WERI-Rb-1 (cell line): ENCODE measurements at regions not wholly inside any gene's neighbourhood (a gene's known extent, or its start where the extent isn't known, plus 50 kb on each side); places are given as distances from the start of the nearest gene placed in this dataset.

ENCODE experiments used
- DNase-seq: peaks from one replicate; pipeline ENCODE4 v3.0.0-alpha.2; 2020
- H3K27ac ChIP-seq: fragments of 250-450 bp; sonication (Bioruptor Pico); 2 replicates; pipeline ENCODE4 v1.5.1; 2020; ENCODE audit warnings: mild to moderate bottlenecking, moderate library complexity
- H3K27me3 ChIP-seq: fragments of 250-450 bp; sonication (Bioruptor Pico); 2 replicates; pipeline ENCODE4 v1.5.1; 2021; ENCODE audit warnings: mild to moderate bottlenecking, low read depth, moderate library complexity; ENCODE audit not compliant: insufficient read depth, severe bottlenecking
- H3K36me3 ChIP-seq: fragments of 250-450 bp; sonication (Bioruptor Pico); 2 replicates; pipeline ENCODE4 v1.5.1; 2020; ENCODE audit warnings: mild to moderate bottlenecking, moderate library complexity
- H3K4me3 ChIP-seq: 2 replicates; pipeline ENCODE4 v1.5.1; 2011; ENCODE audit warnings: low read depth, mild to moderate bottlenecking, control low read depth, low read length
- H3K9me3 ChIP-seq: fragments of 250-450 bp; sonication (Bioruptor Pico); 2 replicates; pipeline ENCODE4 v1.5.1; 2021; ENCODE audit warnings: mild to moderate bottlenecking, moderate library complexity; ENCODE audit not compliant: severe bottlenecking
- CTCF ChIP-seq: IDR thresholded peaks from 2 replicates; pipeline ENCODE4 v1.5.1; 2011; ENCODE audit warnings: low read depth, mild to moderate bottlenecking, control low read depth, inconsistent platforms, low read length

GRCh38 chr15:29530966-29531365, 261.3 kb upstream of the NSMCE3 start:
- no peak for DNase-seq
- no peak overlapping the region for H3K4me3 ChIP-seq
- no peak overlapping the region for H3K27ac ChIP-seq
- H3K9me3 ChIP-seq = no peaks in the 10 kb centered on the region
- no peaks in the 10 kb centered on the region for H3K36me3 ChIP-seq
- no peak for TF ChIP-seq CTCF
- peaks cover 82% of the 10 kb centered on the region for H3K27me3 ChIP-seq

- Histone ChIP-seq H3K27me3 (peaks cover 81% of the 10 kb centered on the region), H3K4me3 (no peak overlapping the region), H3K36me3 (no peaks in the 10 kb centered on the region), H3K27ac (no peak overlapping the region), H3K9me3 (no peaks in the 10 kb centered on the region)
- TF ChIP-seq CTCF = no peak
- DNase-seq = no peak
Measured at GRCh38 chr15:29529043-29529442, 259.4 kb upstream of the NSMCE3 start.

- H3K27ac ChIP-seq = no peak overlapping the region
- H3K9me3 ChIP-seq = no peaks in the 10 kb centered on the region
- H3K4me3 ChIP-seq = no peak overlapping the region
- peaks cover 80% of the 10 kb centered on the region for H3K27me3 ChIP-seq
- no peak for DNase-seq
- no peak for TF ChIP-seq CTCF
- no peaks in the 10 kb centered on the region for H3K36me3 ChIP-seq
Measured at GRCh38 chr15:29528276-29528675, 258.7 kb upstream of the NSMCE3 start.

GRCh38 chr15:29526802-29527201, 257.2 kb upstream of the NSMCE3 start:
- peaks cover 72% of the 10 kb centered on the region for H3K27me3 ChIP-seq
- no peak for DNase-seq

GRCh38 chr15:29522373-29523276, 253.0 kb upstream of the NSMCE3 start:
- Histone ChIP-seq H3K36me3 (no peaks in the 10 kb centered on the region), H3K9me3 (peaks cover 3% of the 10 kb centered on the region), H3K4me3 (no peak overlapping the region), H3K27ac (no peak overlapping the region), H3K27me3 (peaks cover 74% of the 10 kb centered on the region)
- TF ChIP-seq CTCF = no peak
- no peak for DNase-seq

More at GRCh38 chr15:29526802-29527201, 257.2 kb upstream of the NSMCE3 start:
- H3K27ac ChIP-seq = no peak overlapping the region
- H3K9me3 ChIP-seq = no peaks in the 10 kb centered on the region
- TF ChIP-seq CTCF = no peak
- no peaks in the 10 kb centered on the region for H3K36me3 ChIP-seq
- H3K4me3 ChIP-seq = no peak overlapping the region
